HEK293 (cell line): ENCODE measurements at regions not wholly inside any gene's neighbourhood (a gene's known extent, or its start where the extent isn't known, plus 50 kb on each side); places are given as distances from the start of the nearest gene placed in this dataset.

Source experiments
- CTCF ChIA-PET: fragments of 350-600 bp; formaldehyde crosslinking; extraction: SDS; loops from one replicate; lab custom pipeline; 2021; ENCODE audit warnings: antibody characterized with exemption; lab: Yijun Ruan, JAX
- POLR2A ChIA-PET: fragments of 300-600 bp; formaldehyde crosslinking; extraction: SDS; loops from one replicate; lab custom pipeline; 2020; ENCODE audit warnings: antibody characterized with exemption, inconsistent platforms; lab: Yijun Ruan, JAX
- H3K27ac ChIP-seq: fragments of 200-500 bp; sonication (Bioruptor generic); 2 replicates; pipeline ENCODE4 v1.5.1; 2014; ENCODE audit warnings: low read depth, low read length, control low read depth, inconsistent platforms; ENCODE audit errors: extremely low read depth
- H3K36me3 ChIP-seq, 2 experiments: fragments of 200-500 bp in 1 of 2; sonication (Bioruptor generic) in 1 of 2; 1 replicate in 1 of 2; 2 replicates in 1 of 2; pipeline ENCODE4 v1.5.1; 2014 to 2017; ENCODE audit warnings: inconsistent platforms in 2 of 2, low read length in 2 of 2; ENCODE audit not compliant: control insufficient read depth in 2 of 2, insufficient read depth in 1 of 2
- H3K4me1 ChIP-seq: fragments of 200-500 bp; sonication (Bioruptor generic); 2 replicates; pipeline ENCODE4 v1.5.1; 2014; ENCODE audit warnings: mild to moderate bottlenecking, low read length, inconsistent platforms; ENCODE audit not compliant: control insufficient read depth, insufficient read depth
- H3K4me3 ChIP-seq: 2 replicates; pipeline ENCODE4 v1.5.1; 2011; ENCODE audit warnings: low read depth, mild to moderate bottlenecking, control low read depth, low read length, moderate library complexity
- H3K9me3 ChIP-seq: fragments of 200-500 bp; sonication (Bioruptor generic); 2 replicates; pipeline ENCODE4 v1.5.1; 2014; ENCODE audit warnings: low read depth, low read length, inconsistent platforms; ENCODE audit not compliant: control insufficient read depth, insufficient read depth
- SP7 ChIP-seq: fragments of 450-650 bp; formaldehyde crosslinking; IDR thresholded peaks from 2 replicates; pipeline ENCODE4 v1.5.1; 2016; ENCODE audit warnings: missing biosample characterization, missing genetic modification characterization
- TCF7L2 ChIP-seq: IDR thresholded peaks from 2 replicates; pipeline ENCODE4 v1.6.1; 2011; ENCODE audit warnings: low read depth, mild to moderate bottlenecking, inconsistent platforms, low read length, moderate library complexity, borderline replicate concordance
- ZBTB17 ChIP-seq: fragments of 450-650 bp; formaldehyde crosslinking; IDR thresholded peaks from 2 replicates; pipeline ENCODE4 v1.5.1; 2016; ENCODE audit warnings: missing biosample characterization, missing genetic modification characterization
- ZBTB20 ChIP-seq: fragments of 450-650 bp; formaldehyde crosslinking; IDR thresholded peaks from 2 replicates; pipeline ENCODE4 v1.5.1; 2016; ENCODE audit warnings: missing biosample characterization, missing genetic modification characterization
- ZBTB21 ChIP-seq: fragments of 450-650 bp; formaldehyde crosslinking; IDR thresholded peaks from 2 replicates; pipeline ENCODE4 v1.5.1; 2017; ENCODE audit warnings: missing biosample characterization, missing genetic modification characterization
- ZBTB7A ChIP-seq: fragments of 450-650 bp; formaldehyde crosslinking; IDR thresholded peaks from 2 replicates; pipeline ENCODE4 v1.5.1; 2016; ENCODE audit warnings: low read depth, missing biosample characterization, missing genetic modification characterization
- ZFP37 ChIP-seq: fragments of 450-650 bp; formaldehyde crosslinking; IDR thresholded peaks from 2 replicates; pipeline ENCODE4 v1.5.1; 2016; ENCODE audit warnings: missing biosample characterization, missing genetic modification characterization
- ZNF146 ChIP-seq: fragments of 450-650 bp; formaldehyde crosslinking; IDR thresholded peaks from 2 replicates; pipeline ENCODE4 v1.5.1; 2016; ENCODE audit warnings: missing biosample characterization, missing genetic modification characterization
- ZNF175 ChIP-seq: fragments of 450-650 bp; formaldehyde crosslinking; IDR thresholded peaks from 2 replicates; pipeline ENCODE4 v1.5.1; 2016; ENCODE audit warnings: missing biosample characterization, missing genetic modification characterization
- ZNF2 ChIP-seq: fragments of 450-650 bp; formaldehyde crosslinking; IDR thresholded peaks from 2 replicates; pipeline ENCODE4 v1.5.1; 2016; ENCODE audit warnings: missing biosample characterization, missing genetic modification characterization
- ZNF202 ChIP-seq: fragments of 450-650 bp; formaldehyde crosslinking; IDR thresholded peaks from 2 replicates; pipeline ENCODE4 v1.5.1; 2016; ENCODE audit warnings: missing biosample characterization, missing genetic modification characterization, borderline replicate concordance
- ZNF24 ChIP-seq: fragments of 450-650 bp; formaldehyde crosslinking; IDR thresholded peaks from 2 replicates; pipeline ENCODE4 v1.5.1; 2016; ENCODE audit warnings: missing biosample characterization, missing genetic modification characterization
- ZNF530 ChIP-seq: fragments of 450-650 bp; formaldehyde crosslinking; IDR thresholded peaks from 2 replicates; pipeline ENCODE4 v1.5.1; 2016; ENCODE audit warnings: low read depth, missing biosample characterization, missing genetic modification characterization
- ZNF571 ChIP-seq: fragments of 450-650 bp; formaldehyde crosslinking; IDR thresholded peaks from 2 replicates; pipeline ENCODE4 v1.5.0; 2017; ENCODE audit warnings: missing biosample characterization, missing genetic modification characterization
- ZNF610 ChIP-seq: fragments of 450-650 bp; formaldehyde crosslinking; IDR thresholded peaks from 2 replicates; pipeline ENCODE4 v1.5.1; 2016; ENCODE audit warnings: missing biosample characterization, missing genetic modification characterization, borderline replicate concordance
- ZNF654 ChIP-seq: fragments of 450-650 bp; formaldehyde crosslinking; IDR thresholded peaks from 2 replicates; pipeline ENCODE4 v1.5.1; 2016; ENCODE audit warnings: low read depth, missing biosample characterization, missing genetic modification characterization
- ZNF76 ChIP-seq: fragments of 450-650 bp; formaldehyde crosslinking; IDR thresholded peaks from 2 replicates; pipeline ENCODE4; 2016; ENCODE audit warnings: low read depth, missing biosample characterization, missing genetic modification characterization, borderline replicate concordance
- ZNF777 ChIP-seq: fragments of 450-650 bp; formaldehyde crosslinking; IDR thresholded peaks from 2 replicates; pipeline ENCODE4 v1.5.1; 2017; ENCODE audit warnings: missing biosample characterization, missing genetic modification characterization, borderline replicate concordance
- TF ChIP-seq, protein P1 (sequence below): fragments of 450-650 bp; formaldehyde crosslinking; IDR thresholded peaks from 2 replicates; pipeline ENCODE4 v1.5.1; 2017; ENCODE audit warnings: missing biosample characterization, missing genetic modification characterization
- TF ChIP-seq, protein P2 (sequence below): fragments of 450-650 bp; formaldehyde crosslinking; IDR thresholded peaks from 2 replicates; pipeline ENCODE4 v1.5.1; 2016; ENCODE audit warnings: missing biosample characterization, missing genetic modification characterization
- TF ChIP-seq, protein P3 (sequence below): fragments of 450-650 bp; formaldehyde crosslinking; IDR thresholded peaks from 2 replicates; pipeline ENCODE4 v1.5.1; 2017; ENCODE audit warnings: missing biosample characterization, missing genetic modification characterization
- TF ChIP-seq, protein P4 (sequence below): fragments of 450-650 bp; formaldehyde crosslinking; IDR thresholded peaks from 2 replicates; pipeline ENCODE4 v1.5.1; 2016; ENCODE audit warnings: missing biosample characterization, missing genetic modification characterization, low read depth
- TF ChIP-seq, protein P5 (sequence below): fragments of 450-650 bp; formaldehyde crosslinking; IDR thresholded peaks from 2 replicates; pipeline ENCODE4 v1.5.1; 2016; ENCODE audit warnings: missing biosample characterization, missing genetic modification characterization

DNA sequence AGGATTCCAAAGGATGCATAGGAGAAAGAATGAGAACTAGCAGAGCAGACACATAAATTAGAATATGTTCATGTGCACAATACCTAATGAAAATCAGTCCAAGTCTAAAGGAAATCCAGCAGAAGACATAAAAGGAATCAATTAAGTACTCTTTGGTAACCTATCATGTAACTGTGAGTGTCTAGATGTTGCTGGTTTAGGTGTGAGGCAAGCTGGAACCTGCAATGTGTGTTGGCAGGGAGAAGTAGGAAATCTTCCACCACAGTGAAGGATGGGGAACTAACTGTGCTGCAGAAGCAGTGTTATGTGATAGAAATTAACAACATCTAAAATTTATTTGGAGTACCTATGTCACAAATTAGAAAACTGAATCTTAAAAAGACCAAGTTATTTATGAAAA, 330.8 kb upstream of the DKK2 start (continued):
- TF ChIP-seq ZNF76 (tag by site-specific recombination) (no peak), ZBTB20 (tag by site-specific recombination) (no peak), TCF7L2 (no peak), ZNF654 (tag by site-specific recombination) (no peak)
- TF ChIP-seq, all 188 proteins: peak for 0

DNA sequence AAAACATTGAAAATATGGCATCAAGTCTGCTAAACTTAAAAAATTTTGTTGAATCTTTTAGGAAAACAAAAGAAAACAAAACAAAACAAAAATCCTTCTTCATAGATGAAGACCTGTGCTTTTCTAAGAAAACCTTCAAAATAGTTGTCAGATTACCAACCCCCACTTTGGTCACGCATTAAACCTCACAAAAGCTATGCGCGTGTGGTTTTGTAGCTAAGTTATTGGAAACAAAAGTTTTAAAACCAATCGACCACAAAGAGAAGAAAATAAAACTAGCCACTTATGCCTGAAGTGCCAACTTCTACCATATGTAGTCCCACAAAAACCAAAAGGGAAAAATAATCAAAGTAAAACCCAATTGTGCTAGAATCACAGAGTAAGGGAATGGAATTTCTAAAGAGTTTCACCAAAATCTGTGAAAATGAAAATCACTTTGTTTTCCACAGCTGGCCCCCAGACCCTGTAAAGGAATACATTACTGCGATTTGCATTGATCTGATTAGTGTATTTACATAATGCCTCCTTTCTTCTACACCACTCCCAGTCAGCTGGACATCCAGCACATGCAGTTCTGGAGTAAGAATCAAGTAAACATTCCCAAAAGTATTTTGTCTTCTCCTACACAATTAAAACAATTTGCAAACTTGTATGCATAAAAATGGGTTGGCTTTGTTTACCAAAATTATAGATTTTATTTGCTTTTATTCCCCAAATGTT, 330.1 kb upstream of the DKK2 start:
- POLR2A ChIA-PET = no interaction called here
- H3K36me3 ChIP-seq = no peaks in the 10 kb centered on the region
- H3K4me1 ChIP-seq = no peaks in the 10 kb centered on the region
- CTCF ChIA-PET = no interaction called here
- no peak overlapping the region for H3K4me3 ChIP-seq
- H3K9me3 ChIP-seq = no peaks in the 10 kb centered on the region
- H3K27ac ChIP-seq = no peak overlapping the region
- TF ChIP-seq ZNF2 (tag by site-specific recombination) (no peak), ZNF202 (tag by site-specific recombination) (no peak), ZNF610 (tag by site-specific recombination) (no peak), ZNF24 (no peak), ZFP37 (tag by site-specific recombination) (no peak), SP7 (tag by site-specific recombination) (no peak), ZNF175 (tag by site-specific recombination) (no peak), ZBTB21 (tag by site-specific recombination) (no peak), ZNF777 (no peak), ZBTB17 (tag by site-specific recombination) (no peak), ZNF530 (tag by site-specific recombination) (no peak), ZBTB7A (tag by site-specific recombination) (no peak), ZNF571 (tag by site-specific recombination) (no peak), ZNF146 (tag by site-specific recombination) (no peak)
- TF ChIP-seq, protein P1, sequence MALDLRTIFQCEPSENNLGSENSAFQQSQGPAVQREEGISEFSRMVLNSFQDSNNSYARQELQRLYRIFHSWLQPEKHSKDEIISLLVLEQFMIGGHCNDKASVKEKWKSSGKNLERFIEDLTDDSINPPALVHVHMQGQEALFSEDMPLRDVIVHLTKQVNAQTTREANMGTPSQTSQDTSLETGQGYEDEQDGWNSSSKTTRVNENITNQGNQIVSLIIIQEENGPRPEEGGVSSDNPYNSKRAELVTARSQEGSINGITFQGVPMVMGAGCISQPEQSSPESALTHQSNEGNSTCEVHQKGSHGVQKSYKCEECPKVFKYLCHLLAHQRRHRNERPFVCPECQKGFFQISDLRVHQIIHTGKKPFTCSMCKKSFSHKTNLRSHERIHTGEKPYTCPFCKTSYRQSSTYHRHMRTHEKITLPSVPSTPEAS (tag by site-specific recombination) = no peak
- TF ChIP-seq, protein P2, sequence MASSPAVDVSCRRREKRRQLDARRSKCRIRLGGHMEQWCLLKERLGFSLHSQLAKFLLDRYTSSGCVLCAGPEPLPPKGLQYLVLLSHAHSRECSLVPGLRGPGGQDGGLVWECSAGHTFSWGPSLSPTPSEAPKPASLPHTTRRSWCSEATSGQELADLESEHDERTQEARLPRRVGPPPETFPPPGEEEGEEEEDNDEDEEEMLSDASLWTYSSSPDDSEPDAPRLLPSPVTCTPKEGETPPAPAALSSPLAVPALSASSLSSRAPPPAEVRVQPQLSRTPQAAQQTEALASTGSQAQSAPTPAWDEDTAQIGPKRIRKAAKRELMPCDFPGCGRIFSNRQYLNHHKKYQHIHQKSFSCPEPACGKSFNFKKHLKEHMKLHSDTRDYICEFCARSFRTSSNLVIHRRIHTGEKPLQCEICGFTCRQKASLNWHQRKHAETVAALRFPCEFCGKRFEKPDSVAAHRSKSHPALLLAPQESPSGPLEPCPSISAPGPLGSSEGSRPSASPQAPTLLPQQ (tag by site-specific recombination) = no peak
- TF ChIP-seq, protein P3, sequence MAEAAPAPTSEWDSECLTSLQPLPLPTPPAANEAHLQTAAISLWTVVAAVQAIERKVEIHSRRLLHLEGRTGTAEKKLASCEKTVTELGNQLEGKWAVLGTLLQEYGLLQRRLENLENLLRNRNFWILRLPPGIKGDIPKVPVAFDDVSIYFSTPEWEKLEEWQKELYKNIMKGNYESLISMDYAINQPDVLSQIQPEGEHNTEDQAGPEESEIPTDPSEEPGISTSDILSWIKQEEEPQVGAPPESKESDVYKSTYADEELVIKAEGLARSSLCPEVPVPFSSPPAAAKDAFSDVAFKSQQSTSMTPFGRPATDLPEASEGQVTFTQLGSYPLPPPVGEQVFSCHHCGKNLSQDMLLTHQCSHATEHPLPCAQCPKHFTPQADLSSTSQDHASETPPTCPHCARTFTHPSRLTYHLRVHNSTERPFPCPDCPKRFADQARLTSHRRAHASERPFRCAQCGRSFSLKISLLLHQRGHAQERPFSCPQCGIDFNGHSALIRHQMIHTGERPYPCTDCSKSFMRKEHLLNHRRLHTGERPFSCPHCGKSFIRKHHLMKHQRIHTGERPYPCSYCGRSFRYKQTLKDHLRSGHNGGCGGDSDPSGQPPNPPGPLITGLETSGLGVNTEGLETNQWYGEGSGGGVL (tag by site-specific recombination) = no peak
- TF ChIP-seq, protein P4, sequence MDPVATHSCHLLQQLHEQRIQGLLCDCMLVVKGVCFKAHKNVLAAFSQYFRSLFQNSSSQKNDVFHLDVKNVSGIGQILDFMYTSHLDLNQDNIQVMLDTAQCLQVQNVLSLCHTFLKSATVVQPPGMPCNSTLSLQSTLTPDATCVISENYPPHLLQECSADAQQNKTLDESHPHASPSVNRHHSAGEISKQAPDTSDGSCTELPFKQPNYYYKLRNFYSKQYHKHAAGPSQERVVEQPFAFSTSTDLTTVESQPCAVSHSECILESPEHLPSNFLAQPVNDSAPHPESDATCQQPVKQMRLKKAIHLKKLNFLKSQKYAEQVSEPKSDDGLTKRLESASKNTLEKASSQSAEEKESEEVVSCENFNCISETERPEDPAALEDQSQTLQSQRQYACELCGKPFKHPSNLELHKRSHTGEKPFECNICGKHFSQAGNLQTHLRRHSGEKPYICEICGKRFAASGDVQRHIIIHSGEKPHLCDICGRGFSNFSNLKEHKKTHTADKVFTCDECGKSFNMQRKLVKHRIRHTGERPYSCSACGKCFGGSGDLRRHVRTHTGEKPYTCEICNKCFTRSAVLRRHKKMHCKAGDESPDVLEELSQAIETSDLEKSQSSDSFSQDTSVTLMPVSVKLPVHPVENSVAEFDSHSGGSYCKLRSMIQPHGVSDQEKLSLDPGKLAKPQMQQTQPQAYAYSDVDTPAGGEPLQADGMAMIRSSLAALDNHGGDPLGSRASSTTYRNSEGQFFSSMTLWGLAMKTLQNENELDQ (tag by site-specific recombination) = no peak
- TF ChIP-seq, protein P5, sequence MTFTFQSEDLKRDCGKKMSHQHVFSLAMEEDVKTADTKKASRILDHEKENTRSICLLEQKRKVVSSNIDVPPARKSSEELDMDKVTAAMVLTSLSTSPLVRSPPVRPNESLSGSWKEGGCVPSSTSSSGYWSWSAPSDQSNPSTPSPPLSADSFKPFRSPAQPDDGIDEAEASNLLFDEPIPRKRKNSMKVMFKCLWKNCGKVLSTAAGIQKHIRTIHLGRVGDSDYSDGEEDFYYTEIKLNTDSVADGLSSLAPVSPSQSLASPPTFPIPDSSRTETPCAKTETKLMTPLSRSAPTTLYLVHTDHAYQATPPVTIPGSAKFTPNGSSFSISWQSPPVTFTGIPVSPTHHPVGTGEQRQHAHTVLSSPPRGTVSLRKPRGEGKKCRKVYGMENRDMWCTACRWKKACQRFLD = no peak
